ENCODE measurements at regions not wholly inside any gene's neighbourhood (a gene's known extent, or its start where the extent isn't known, plus 50 kb on each side); places are given as distances from the start of the nearest gene placed in this dataset.

- Histone ChIP-seq H3K4me1 (ENCODE audit: insufficient read depth) (peaks cover 2% of the 10 kb centered on the region), H3K27ac (no peak overlapping the region), H3K9me3 (no peaks in the 10 kb centered on the region), H3K4me3 (no peak overlapping the region), H3K27me3 (no peaks in the 10 kb centered on the region), H3K36me3 (no peaks in the 10 kb centered on the region)
- 96 to 99% (median 98%) methylated on average over 3 of the region's 3 CpGs for WGBS, 3 donors
- no peak for TF ChIP-seq EP300 (IDR thresholded peaks at IDR 0.05)
- no peak for TF ChIP-seq CTCF (IDR thresholded peaks at IDR 0.05)
- TF ChIP-seq POLR2A (IDR thresholded peaks at IDR 0.05) = no peak
- intact Hi-C loops (cut with DNase I) = no loop called here
- no peak for DNase-seq
Observed at GRCh38 chr1:59022199-59022598, 238.4 kb upstream of the JUN start.

GRCh38 chr1:59022799-59023198 lies 239.0 kb upstream of the JUN start:
- no peaks in the 10 kb centered on the region for H3K36me3 ChIP-seq
- no peaks in the 10 kb centered on the region for H3K27me3 ChIP-seq
- no peak overlapping the region for H3K4me3 ChIP-seq
- no peaks in the 10 kb centered on the region for H3K9me3 ChIP-seq
- TF ChIP-seq EP300 (IDR thresholded peaks at IDR 0.05) (no peak), CTCF (IDR thresholded peaks at IDR 0.05) (no peak), POLR2A (IDR thresholded peaks at IDR 0.05) (no peak)
- peaks cover 2% of the 10 kb centered on the region for H3K4me1 ChIP-seq (ENCODE audit: insufficient read depth)
- DNase-seq = no peak
- H3K27ac ChIP-seq = no peak overlapping the region
- intact Hi-C loops (cut with DNase I) = no loop called here
- WGBS, 3 donors = 96 to 99% (median 98%) methylated on average over 3 of the region's 3 CpGs

GRCh38 chr1:59025201-59025600 lies 241.4 kb upstream of the JUN start:
- Histone ChIP-seq H3K27me3 (no peaks in the 10 kb centered on the region), H3K9me3 (no peaks in the 10 kb centered on the region), H3K36me3 (no peaks in the 10 kb centered on the region), H3K27ac (no peak overlapping the region), H3K4me1 (ENCODE audit: insufficient read depth) (no peaks in the 10 kb centered on the region), H3K4me3 (no peak overlapping the region)
- no peak for DNase-seq
- intact Hi-C loops (cut with DNase I) = no loop called here
- TF ChIP-seq EP300 (IDR thresholded peaks at IDR 0.05) (no peak), POLR2A (IDR thresholded peaks at IDR 0.05) (no peak), CTCF (IDR thresholded peaks at IDR 0.05) (no peak)
- WGBS, 3 donors = 87 to 98% (median 95%) methylated on average over 2 of the region's 2 CpGs

- 78 to 95% (median 89%) methylated on average over 4 of the region's 4 CpGs for WGBS, 3 donors
- no peak for TF ChIP-seq CTCF (IDR thresholded peaks at IDR 0.05)
- TF ChIP-seq POLR2A (IDR thresholded peaks at IDR 0.05) = no peak
- no peak for TF ChIP-seq EP300 (IDR thresholded peaks at IDR 0.05)
Observed at GRCh38 chr1:59025898-59026426, 242.1 kb upstream of the JUN start.

More at GRCh38 chr1:59025898-59026426, 242.1 kb upstream of the JUN start:
- DNase-seq = no peak
- Histone ChIP-seq H3K27me3 (no peaks in the 10 kb centered on the region), H3K36me3 (no peaks in the 10 kb centered on the region), H3K27ac (no peak overlapping the region), H3K4me1 (ENCODE audit: insufficient read depth) (no peaks in the 10 kb centered on the region), H3K4me3 (no peak overlapping the region), H3K9me3 (no peaks in the 10 kb centered on the region)
- intact Hi-C loops (cut with DNase I) = no loop called here

Measured in ovary (tissue), 7 donors.